GM13976 (cell line): ENCODE measurements at regions not wholly inside any gene's neighbourhood (a gene's known extent, or its start where the extent isn't known, plus 50 kb on each side); places are given as distances from the start of the nearest gene placed in this dataset.

Experiments used
- DNase-seq: peaks from one replicate; pipeline ENCODE4 v3.0.0; 2012; ENCODE audit warnings: low spot score
- in situ Hi-C: fragments of 300-500 bp; cut with MboI; formaldehyde crosslinking; loops from one replicate; pipeline ENCODE4 v1.12.0; 2022; ENCODE audit warnings: low sequenced_read_pairs, mixed read lengths, inconsistent platforms; ENCODE audit not compliant: unreplicated experiment
- TF ChIP-seq, protein P1 (sequence below): IDR thresholded peaks from 2 replicates; pipeline ENCODE4 v1.5.1; 2012; ENCODE audit warnings: borderline replicate concordance, mild to moderate bottlenecking; ENCODE audit not compliant: insufficient read depth; ENCODE audit errors: extremely low read depth, missing control alignments, control extremely low read depth

DNA sequence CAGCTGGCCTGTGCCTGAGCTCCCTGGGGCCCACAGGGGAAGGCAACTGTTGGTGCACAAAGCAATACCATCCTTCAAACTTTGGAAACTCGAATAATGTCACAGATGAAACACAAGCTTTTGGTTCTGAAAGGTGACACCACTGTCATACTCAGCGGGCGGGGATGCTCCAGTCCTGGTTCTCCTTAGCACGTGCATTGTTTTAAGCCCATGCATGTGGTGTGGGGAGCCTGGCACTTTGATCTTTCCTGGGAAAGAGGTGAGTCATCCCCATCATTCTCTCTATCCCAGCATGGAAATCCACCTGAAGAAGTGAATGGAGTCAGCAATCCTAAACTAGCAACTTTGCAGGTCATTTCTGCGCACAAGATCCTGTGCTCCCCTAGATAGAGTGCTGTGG lies 119.6 kb downstream of the GLRX3 start:
- TF ChIP-seq, protein P1, sequence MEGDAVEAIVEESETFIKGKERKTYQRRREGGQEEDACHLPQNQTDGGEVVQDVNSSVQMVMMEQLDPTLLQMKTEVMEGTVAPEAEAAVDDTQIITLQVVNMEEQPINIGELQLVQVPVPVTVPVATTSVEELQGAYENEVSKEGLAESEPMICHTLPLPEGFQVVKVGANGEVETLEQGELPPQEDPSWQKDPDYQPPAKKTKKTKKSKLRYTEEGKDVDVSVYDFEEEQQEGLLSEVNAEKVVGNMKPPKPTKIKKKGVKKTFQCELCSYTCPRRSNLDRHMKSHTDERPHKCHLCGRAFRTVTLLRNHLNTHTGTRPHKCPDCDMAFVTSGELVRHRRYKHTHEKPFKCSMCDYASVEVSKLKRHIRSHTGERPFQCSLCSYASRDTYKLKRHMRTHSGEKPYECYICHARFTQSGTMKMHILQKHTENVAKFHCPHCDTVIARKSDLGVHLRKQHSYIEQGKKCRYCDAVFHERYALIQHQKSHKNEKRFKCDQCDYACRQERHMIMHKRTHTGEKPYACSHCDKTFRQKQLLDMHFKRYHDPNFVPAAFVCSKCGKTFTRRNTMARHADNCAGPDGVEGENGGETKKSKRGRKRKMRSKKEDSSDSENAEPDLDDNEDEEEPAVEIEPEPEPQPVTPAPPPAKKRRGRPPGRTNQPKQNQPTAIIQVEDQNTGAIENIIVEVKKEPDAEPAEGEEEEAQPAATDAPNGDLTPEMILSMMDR = no peak
- in situ Hi-C loops = no loop called here
- no peak for DNase-seq

DNA sequence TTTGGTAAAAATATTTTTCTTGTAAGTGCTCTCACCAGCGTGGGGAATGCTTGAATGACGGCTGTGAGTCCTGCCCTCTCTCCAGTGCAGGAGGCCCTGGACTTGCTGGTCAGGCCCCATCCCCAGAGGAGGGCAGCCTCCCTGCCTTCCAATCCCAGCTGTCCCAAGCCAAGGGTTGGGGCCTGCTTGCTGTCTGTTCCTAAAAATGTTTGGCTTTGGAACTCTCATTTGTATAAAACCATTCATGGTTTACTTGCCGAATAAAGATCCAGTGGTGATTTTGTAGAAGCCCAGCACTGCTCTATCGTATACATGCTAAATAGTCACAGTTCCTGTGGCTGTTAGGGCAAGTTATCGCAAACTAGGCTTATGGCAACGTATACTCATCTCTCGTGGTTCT lies 121.7 kb downstream of the GLRX3 start:
- TF ChIP-seq, protein P1 = no peak
- no peak for DNase-seq
- in situ Hi-C loops = no loop called here

GRCh38 chr10:130259380-130259779 lies 123.2 kb downstream of the GLRX3 start:
- no peak for DNase-seq
- TF ChIP-seq, protein P1 = no peak
- in situ Hi-C loops = no loop called here

GRCh38 chr10:130261306-130261705 lies 125.1 kb downstream of the GLRX3 start:
- DNase-seq = no peak
- in situ Hi-C loops = no loop called here
- TF ChIP-seq, protein P1 = no peak

- TF ChIP-seq, protein P1 = no peak
- no peak for DNase-seq
- in situ Hi-C loops = no loop called here
Observed at GRCh38 chr10:130261766-130262165, 125.6 kb downstream of the GLRX3 start.

- TF ChIP-seq, protein P1 = no peak
- in situ Hi-C loops = no loop called here
- no peak for DNase-seq
Observed at GRCh38 chr10:130263289-130263688, 127.1 kb downstream of the GLRX3 start.

GRCh38 chr10:130265542-130265941 lies 129.4 kb downstream of the GLRX3 start:
- no peak for DNase-seq
- in situ Hi-C loops = no loop called here
- TF ChIP-seq, protein P1 = no peak
